Prostate gland (tissue), 2 donors: ENCODE measurements at regions not wholly inside any gene's neighbourhood (a gene's known extent, or its start where the extent isn't known, plus 50 kb on each side); places are given as distances from the start of the nearest gene placed in this dataset.

Experiments
- POLR2A ChIP-seq: fragments of 450-650 bp; IDR thresholded peaks from one replicate; pipeline ENCODE4 v1.6.1; 2016; ENCODE audit warnings: antibody characterized with exemption, mild to moderate bottlenecking
- TF ChIP-seq, protein P1 (sequence below), 4 experiments: fragments of 200-600 bp in 2 of 4; fragments of 450-650 bp in 2 of 4; sonication (generic) in 2 of 4; IDR thresholded peaks; 1 replicate in 3 of 4; 2 replicates in 1 of 4; pipeline ENCODE4 v1.5.1; 2016 to 2019; ENCODE audit warnings: antibody characterized with exemption in 4 of 4, mild to moderate bottlenecking in 2 of 4, moderate library complexity in 2 of 4

DNA sequence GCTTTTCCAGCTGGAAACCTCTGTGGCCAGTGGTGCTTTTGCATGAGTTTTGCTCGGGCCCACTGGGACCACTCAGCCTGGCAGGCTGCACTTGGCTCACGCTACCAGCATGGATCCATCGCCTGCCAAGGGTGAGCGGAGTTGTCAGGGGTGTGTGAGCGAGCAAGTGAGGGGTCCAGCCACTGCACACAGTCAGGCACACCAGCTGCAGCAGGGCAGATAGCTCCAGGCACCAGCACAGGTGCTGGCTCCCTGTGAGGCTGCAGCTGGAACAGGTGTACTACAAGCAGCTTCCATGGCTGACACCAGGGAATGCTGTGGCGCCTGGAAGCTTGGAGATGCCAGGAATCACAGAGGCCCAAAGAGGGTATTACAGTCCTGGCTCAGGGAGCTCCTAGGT is 391.2 kb upstream of the SGCD start:
- TF ChIP-seq POLR2A, result no peak
- TF ChIP-seq, protein P1, sequence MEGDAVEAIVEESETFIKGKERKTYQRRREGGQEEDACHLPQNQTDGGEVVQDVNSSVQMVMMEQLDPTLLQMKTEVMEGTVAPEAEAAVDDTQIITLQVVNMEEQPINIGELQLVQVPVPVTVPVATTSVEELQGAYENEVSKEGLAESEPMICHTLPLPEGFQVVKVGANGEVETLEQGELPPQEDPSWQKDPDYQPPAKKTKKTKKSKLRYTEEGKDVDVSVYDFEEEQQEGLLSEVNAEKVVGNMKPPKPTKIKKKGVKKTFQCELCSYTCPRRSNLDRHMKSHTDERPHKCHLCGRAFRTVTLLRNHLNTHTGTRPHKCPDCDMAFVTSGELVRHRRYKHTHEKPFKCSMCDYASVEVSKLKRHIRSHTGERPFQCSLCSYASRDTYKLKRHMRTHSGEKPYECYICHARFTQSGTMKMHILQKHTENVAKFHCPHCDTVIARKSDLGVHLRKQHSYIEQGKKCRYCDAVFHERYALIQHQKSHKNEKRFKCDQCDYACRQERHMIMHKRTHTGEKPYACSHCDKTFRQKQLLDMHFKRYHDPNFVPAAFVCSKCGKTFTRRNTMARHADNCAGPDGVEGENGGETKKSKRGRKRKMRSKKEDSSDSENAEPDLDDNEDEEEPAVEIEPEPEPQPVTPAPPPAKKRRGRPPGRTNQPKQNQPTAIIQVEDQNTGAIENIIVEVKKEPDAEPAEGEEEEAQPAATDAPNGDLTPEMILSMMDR (IDR thresholded peaks at IDR 0.05), result no peak
